Activated CD8-positive, alpha-beta T cell treated with anti-CD3 and anti-CD28 coated beads for 36 hours (primary cell): ENCODE measurements at regions not wholly inside any gene's neighbourhood (a gene's known extent, or its start where the extent isn't known, plus 50 kb on each side); places are given as distances from the start of the nearest gene placed in this dataset.
"Not testable (repeated sequence)": the region's sequence is repeated elsewhere in the genome, so short reads cannot be mapped to it uniquely, and the experiment has no call there.

Source experiments
- ATAC-seq: fragments of 200-7000 bp; cut with Tn5 transposase; one replicate; pipeline ENCODE4 v1.10.0; 2021; ENCODE audit warnings: mild to moderate bottlenecking, moderate library complexity
- CTCF ChIA-PET: fragments of 350-600 bp; sonication (Branson Sonifier 250); formaldehyde crosslinking; loops from one replicate; lab custom pipeline; 2021; ENCODE audit warnings: antibody characterized with exemption; lab: Charles Lee
- POLR2A ChIA-PET: fragments of 350-600 bp; sonication (Branson Sonifier 250); formaldehyde crosslinking; loops from one replicate; lab custom pipeline; 2021; ENCODE audit warnings: antibody characterized with exemption; lab: Charles Lee
- DNase-seq: peaks from one replicate; pipeline ENCODE4 v3.0.0-alpha.2; 2020
- H3K27ac Mint-ChIP-seq: one replicate; pipeline ENCODE4 v1.8.0; 2021; ENCODE audit warnings: mild to moderate bottlenecking, mixed read lengths
- H3K27me3 Mint-ChIP-seq: one replicate; pipeline ENCODE4 v1.8.0; 2021; ENCODE audit warnings: mixed read lengths
- H3K36me3 Mint-ChIP-seq: one replicate; pipeline ENCODE4 v1.8.0; 2021; ENCODE audit warnings: low read depth, mixed read lengths
- H3K4me1 Mint-ChIP-seq: one replicate; pipeline ENCODE4 v1.8.0; 2021; ENCODE audit warnings: low read depth, mixed read lengths
- H3K4me3 Mint-ChIP-seq: one replicate; pipeline ENCODE4 v1.8.0; 2021; ENCODE audit warnings: mild to moderate bottlenecking, moderate library complexity, mixed read lengths
- H3K9me3 Mint-ChIP-seq: one replicate; pipeline ENCODE4 v1.8.0; 2021; ENCODE audit warnings: mixed read lengths
- CTCF ChIP-seq: fragments of 200-600 bp; IDR thresholded peaks from one replicate; pipeline ENCODE4 v1.8.0; 2022; ENCODE audit warnings: antibody characterized with exemption, mild to moderate bottlenecking
- intact Hi-C: fragments of 100-400 bp; cut with micrococcal nuclease; formaldehyde crosslinking; loops from one replicate; pipeline ENCODE4 v1.10.0; 2022

GRCh38 chr11:57903441-57904123 is 120.1 kb upstream of the OR9Q1 start:
- DNase-seq (peak; percentile 59), ATAC-seq (peak; percentile 95)
- H3K9me3 Mint-ChIP-seq = no peaks in the 10 kb centered on the region
- peaks cover 2% of the 10 kb centered on the region for H3K27me3 Mint-ChIP-seq
- H3K4me1 Mint-ChIP-seq = no peaks in the 10 kb centered on the region
- ChIA-PET CTCF (no interaction called here), POLR2A (interaction anchor here (0.6 kb wide), 1 partner anchor 173 kb away, joined by 4 read pairs; no protein-coding TSS in a partner anchor)
- no peak for TF ChIP-seq CTCF
- H3K27ac Mint-ChIP-seq = no peak overlapping the region
- no peaks in the 10 kb centered on the region for H3K36me3 Mint-ChIP-seq
- intact Hi-C loops = no loop called here
- no peak overlapping the region for H3K4me3 Mint-ChIP-seq

- Mint-ChIP-seq H3K4me3 (no peak overlapping the region), H3K9me3 (no peaks in the 10 kb centered on the region), H3K27me3 (peaks cover under 1% of the 10 kb centered on the region), H3K4me1 (no peaks in the 10 kb centered on the region), H3K36me3 (no peaks in the 10 kb centered on the region), H3K27ac (no peak overlapping the region)
- intact Hi-C loops = no loop called here
- TF ChIP-seq CTCF = no peak
- DNase-seq (no peak), ATAC-seq (no peak)
- ChIA-PET CTCF (no interaction called here), POLR2A (interaction anchor here (0.6 kb wide), 1 partner anchor 172 kb away, joined by 4 read pairs; no protein-coding TSS in a partner anchor)
Observed at GRCh38 chr11:57904376-57904775, 119.3 kb upstream of the OR9Q1 start.

- no peak overlapping the region for H3K4me3 Mint-ChIP-seq
- CTCF ChIA-PET = no interaction called here
- ATAC-seq (no peak), DNase-seq (no peak)
- H3K27me3 Mint-ChIP-seq = peaks cover 2% of the 10 kb centered on the region
- POLR2A ChIA-PET = no interaction called here
- no peak for TF ChIP-seq CTCF
- no peaks in the 10 kb centered on the region for H3K9me3 Mint-ChIP-seq
- intact Hi-C loops = no loop called here
- no peak overlapping the region for H3K27ac Mint-ChIP-seq
- no peaks in the 10 kb centered on the region for H3K36me3 Mint-ChIP-seq
- no peaks in the 10 kb centered on the region for H3K4me1 Mint-ChIP-seq
Observed at GRCh38 chr11:57905439-57905838, 118.2 kb upstream of the OR9Q1 start.

- H3K27ac Mint-ChIP-seq, ATAC-seq, CTCF ChIA-PET, H3K27me3 Mint-ChIP-seq, intact Hi-C loops, H3K4me3 Mint-ChIP-seq, H3K9me3 Mint-ChIP-seq, POLR2A ChIA-PET, DNase-seq, H3K4me1 Mint-ChIP-seq, H3K36me3 Mint-ChIP-seq: not testable (repeated sequence)
Observed at GRCh38 chr11:57908399-57908798, 115.3 kb upstream of the OR9Q1 start.

- CTCF ChIA-PET, H3K9me3 Mint-ChIP-seq, H3K4me3 Mint-ChIP-seq, H3K4me1 Mint-ChIP-seq, intact Hi-C loops, H3K27ac Mint-ChIP-seq, ATAC-seq, H3K27me3 Mint-ChIP-seq, H3K36me3 Mint-ChIP-seq, DNase-seq: not testable (repeated sequence)
- POLR2A ChIA-PET = interaction anchor here (0.6 kb wide), 1 partner anchor 286 kb away, joined by 3 read pairs; no protein-coding TSS in a partner anchor
Observed at GRCh38 chr11:57911522-57911921, 112.2 kb upstream of the OR9Q1 start.
